Heart left ventricle (tissue), 16 donors: ENCODE measurements at regions not wholly inside any gene's neighbourhood (a gene's known extent, or its start where the extent isn't known, plus 50 kb on each side); places are given as distances from the start of the nearest gene placed in this dataset.
"Not testable (repeated sequence)": the region's sequence is repeated elsewhere in the genome, so short reads cannot be mapped to it uniquely, and the experiment has no call there.

ENCODE experiments used
- ATAC-seq, 4 donors: fragments of 200-7000 bp; cut with Tn5 transposase; one replicate each; pipeline ENCODE4 v1.9.1; 2020 to 2022; ENCODE audit warnings: moderate library complexity in 4 of 4, mild to moderate bottlenecking in 3 of 4, moderate number of reproducible peaks in 1 of 4
- DNase-seq, 5 donors: peaks; one replicate each; pipeline ENCODE4 v3.0.0-alpha.2; 2020
- H3K27ac ChIP-seq, 12 donors: fragments of 200-600 bp; sonication (generic) in 4 of 12; one replicate each; pipeline versions ENCODE4 v1.5.0 to v1.8.0; 2016 to 2022; ENCODE audit warnings: mild to moderate bottlenecking in 2 of 12
- H3K27me3 ChIP-seq, 9 donors: fragments of 200-600 bp; sonication (generic) in 2 of 9; one replicate each; pipeline versions ENCODE4 v1.5.1 to v1.8.0; 2016 to 2022; ENCODE audit warnings: mild to moderate bottlenecking in 3 of 9
- H3K36me3 ChIP-seq, 9 donors: fragments of 200-600 bp; sonication (generic) in 2 of 9; one replicate each; pipeline versions ENCODE4 v1.5.0 to v1.8.0; 2018 to 2022; ENCODE audit warnings: mild to moderate bottlenecking in 2 of 9
- H3K4me1 ChIP-seq, 12 donors: fragments of 200-600 bp; sonication (generic) in 4 of 12; one replicate each; pipeline versions ENCODE4 v1.5.0 to v1.8.0; 2016 to 2022; ENCODE audit warnings: mild to moderate bottlenecking in 3 of 12
- H3K4me3 ChIP-seq, 12 donors: fragments of 200-600 bp; sonication (generic) in 4 of 12; one replicate each; pipeline versions ENCODE4 v1.5.0 to v1.8.0; 2017 to 2022; ENCODE audit warnings: mild to moderate bottlenecking in 9 of 12, moderate library complexity in 4 of 12
- H3K9me3 ChIP-seq, 12 donors: fragments of 200-600 bp; sonication (generic) in 4 of 12; one replicate each; pipeline versions ENCODE4 v1.5.0 to v1.8.0; 2016 to 2022; ENCODE audit warnings: mild to moderate bottlenecking in 1 of 12
- POLR2A ChIP-seq, 2 donors: fragments of 450-650 bp; IDR thresholded peaks; one replicate each; pipeline ENCODE4 v1.6.1; 2017; ENCODE audit warnings: antibody characterized with exemption in 2 of 2, mild to moderate bottlenecking in 2 of 2, moderate library complexity in 2 of 2
- WGBS, 4 donors: extraction: QIAGEN DNeasy Blood & Tissue Kit in 2 of 4; methylation state at CpG; one replicate each; pipeline versions ENCODE4 v1.1.5 to v1.1.7; 2013 to 2018; 5-methylcytosine and 5-hydroxymethylcytosine counted together
- intact Hi-C, 10 donors: fragments of 100-400 bp; cut with DNase I; formaldehyde crosslinking; loops; one replicate each; pipeline versions ENCODE4 v1.11.1 to v1.14.2; 2022
- TF ChIP-seq, protein P1 (sequence below), 12 donors: fragments of 200-600 bp; sonication (generic) in 4 of 12; IDR thresholded peaks; one replicate each; pipeline versions ENCODE4 v1.5.0 to v1.8.0; 2018 to 2022; ENCODE audit warnings: antibody characterized with exemption in 12 of 12, mild to moderate bottlenecking in 5 of 12
- donor health status: ischemic (EF 13 %, LVEDD 7.1; RV severe dilation, severe dysfunction).
- donor health status: healthy with polysubstance abuse.
- donor health status: DM: no; HTN: yes; CAD: no.
- donor health status: DM: no; HTN: no; CAD: no.
- donor health status: ischemic (EF 25% LVEDD 6.9; RV normal size, moderate dysfunction).
- donor health status: ischemic (EF 25% LVEDD 5.7; RV mildly dilated, moderate dysfunction).
- donor health status: healthy.
- donor health status: DM: yes; HTN: yes; CAD: no.
- donor health status: ischemic (EF 35%, LVEDD 5.7; RV mildly dilated, moderate dysfunction).
- donor health status: nonischemic (EF 11% LVEDD 7.7; RV severe dilation, severe dysfunction).
- donor health status: DM: yes; HTN: yes; CAD: no.
- donor health status: PGD.
- donor health status: ischemic (EF 29% LVEDD 5.4; RV normal size, mild dysfunction).
- donor health status: nonischemic (EF 23%, LVEDD 6.1; RV moderate dilation, normal function).

DNA sequence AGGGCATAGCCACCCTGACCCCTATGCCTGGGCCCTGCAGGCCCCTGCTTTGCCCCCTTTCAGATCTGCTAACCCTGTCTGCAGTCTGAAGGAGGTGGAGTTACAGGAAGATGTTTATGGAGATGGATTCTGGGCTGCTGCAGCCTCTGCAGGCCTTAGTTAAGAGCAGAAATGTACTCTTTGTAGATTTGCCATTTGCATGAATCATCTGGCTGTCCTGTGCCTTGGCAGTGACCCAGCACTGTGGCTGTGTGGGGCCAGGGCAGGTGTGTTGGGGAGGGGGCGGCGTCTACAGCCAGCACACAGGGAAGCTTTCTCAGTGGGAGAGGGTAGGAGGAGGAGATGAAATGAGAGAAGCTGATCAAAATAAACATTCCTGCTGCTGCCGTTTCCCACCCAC lies 867.3 kb downstream of the PLA2G4A start:
- no peak for ATAC-seq
- no peak overlapping the region for H3K27ac ChIP-seq
- no peaks in the 10 kb centered on the region for H3K36me3 ChIP-seq
- no peaks in the 10 kb centered on the region for H3K9me3 ChIP-seq
- WGBS, 4 donors = 72 to 88% (median 86%) methylated on average over 3 of the region's 3 CpGs
- intact Hi-C loops = no loop called here
- no peaks in the 10 kb centered on the region for H3K27me3 ChIP-seq
- DNase-seq = no peak
- H3K4me1 ChIP-seq = no peaks in the 10 kb centered on the region
- no peak for TF ChIP-seq POLR2A (IDR thresholded peaks at IDR 0.05)
- TF ChIP-seq, protein P1, sequence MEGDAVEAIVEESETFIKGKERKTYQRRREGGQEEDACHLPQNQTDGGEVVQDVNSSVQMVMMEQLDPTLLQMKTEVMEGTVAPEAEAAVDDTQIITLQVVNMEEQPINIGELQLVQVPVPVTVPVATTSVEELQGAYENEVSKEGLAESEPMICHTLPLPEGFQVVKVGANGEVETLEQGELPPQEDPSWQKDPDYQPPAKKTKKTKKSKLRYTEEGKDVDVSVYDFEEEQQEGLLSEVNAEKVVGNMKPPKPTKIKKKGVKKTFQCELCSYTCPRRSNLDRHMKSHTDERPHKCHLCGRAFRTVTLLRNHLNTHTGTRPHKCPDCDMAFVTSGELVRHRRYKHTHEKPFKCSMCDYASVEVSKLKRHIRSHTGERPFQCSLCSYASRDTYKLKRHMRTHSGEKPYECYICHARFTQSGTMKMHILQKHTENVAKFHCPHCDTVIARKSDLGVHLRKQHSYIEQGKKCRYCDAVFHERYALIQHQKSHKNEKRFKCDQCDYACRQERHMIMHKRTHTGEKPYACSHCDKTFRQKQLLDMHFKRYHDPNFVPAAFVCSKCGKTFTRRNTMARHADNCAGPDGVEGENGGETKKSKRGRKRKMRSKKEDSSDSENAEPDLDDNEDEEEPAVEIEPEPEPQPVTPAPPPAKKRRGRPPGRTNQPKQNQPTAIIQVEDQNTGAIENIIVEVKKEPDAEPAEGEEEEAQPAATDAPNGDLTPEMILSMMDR (IDR thresholded peaks at IDR 0.05) = no peak
- no peak overlapping the region for H3K4me3 ChIP-seq

DNA sequence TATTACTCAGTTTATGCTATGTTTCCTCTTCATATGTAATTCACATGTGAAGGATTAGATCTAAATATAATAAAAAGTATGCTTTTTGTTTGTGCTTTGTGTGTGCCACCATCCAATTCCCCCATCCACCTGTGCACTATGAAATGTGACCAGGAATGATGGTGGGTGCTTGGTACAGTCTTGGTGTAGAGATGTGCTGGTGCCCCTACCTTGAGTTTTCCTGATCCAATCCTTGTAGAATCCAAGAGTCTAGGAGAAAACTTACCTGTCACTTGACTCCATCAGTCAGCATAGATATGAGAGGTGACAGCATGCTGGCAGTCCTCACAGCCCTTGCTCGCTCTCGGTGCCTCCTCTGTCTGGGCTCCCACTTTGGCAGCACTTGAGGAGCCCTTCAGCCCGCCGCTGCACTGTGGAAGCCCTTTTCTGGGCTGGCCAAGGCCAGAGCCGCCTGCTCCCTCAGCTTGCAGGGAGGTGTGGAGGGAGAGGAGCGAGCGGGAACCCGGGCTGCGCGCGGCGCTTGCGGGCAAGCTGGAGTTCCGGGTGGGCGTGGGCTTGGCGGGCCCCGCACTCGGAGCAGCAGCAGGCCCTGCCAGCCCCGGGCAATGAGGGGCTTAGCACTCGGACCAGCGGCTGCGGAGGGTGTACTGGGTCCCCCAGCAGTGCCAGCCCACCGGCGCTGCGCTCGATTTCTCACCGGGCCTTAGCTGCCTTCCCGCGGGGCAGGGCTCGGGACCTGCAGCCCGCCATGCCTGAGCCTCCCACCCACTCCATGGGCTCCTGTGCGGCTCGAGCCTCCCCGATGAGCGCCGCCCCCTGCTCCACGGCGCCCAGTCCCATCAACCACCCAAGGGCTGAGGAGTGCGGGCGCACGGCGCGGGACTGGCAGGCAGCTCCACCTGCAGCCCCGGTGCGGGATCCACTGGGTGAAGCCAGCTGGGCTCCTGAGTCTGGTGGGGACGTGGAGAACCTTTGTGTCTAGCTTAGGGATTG lies 874.7 kb downstream of the PLA2G4A start:
- intact Hi-C loops, H3K36me3 ChIP-seq, ATAC-seq, H3K4me3 ChIP-seq, H3K9me3 ChIP-seq, DNase-seq, H3K4me1 ChIP-seq, H3K27ac ChIP-seq, H3K27me3 ChIP-seq: not testable (repeated sequence)
- 86 to 96% (median 92%) methylated on average over 19 to 43 of the region's 46 CpGs for WGBS, 4 donors

DNA sequence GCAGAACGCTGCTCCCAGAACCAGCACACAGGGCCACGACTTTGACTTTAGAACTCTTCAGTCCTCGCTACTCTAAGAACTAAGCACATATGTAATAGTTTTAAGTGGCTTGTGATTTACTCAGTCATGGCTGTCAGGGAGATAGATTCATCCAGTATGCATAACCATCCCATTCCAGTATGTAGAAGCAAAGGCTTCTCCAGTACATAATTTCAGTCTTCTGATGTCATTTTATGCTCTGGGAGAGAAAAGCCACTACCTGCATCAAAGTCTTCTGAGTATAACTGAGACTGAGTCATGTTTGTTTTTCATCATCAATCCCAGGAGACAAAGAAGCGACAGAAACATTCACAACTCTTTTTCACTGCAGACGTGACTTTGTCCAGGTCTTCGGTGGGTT lies 885.7 kb downstream of the PLA2G4A start:
- ATAC-seq = no peak
- no peak for DNase-seq
- H3K36me3 ChIP-seq = no peaks in the 10 kb centered on the region
- H3K27ac ChIP-seq = no peak overlapping the region
- intact Hi-C loops = loop anchor here in 1 of 10 donors (2.0 kb wide), 1 partner anchor 14 kb away; no protein-coding TSS in a partner anchor
- TF ChIP-seq, protein P1 (IDR thresholded peaks at IDR 0.05) = no peak
- TF ChIP-seq POLR2A (IDR thresholded peaks at IDR 0.05) = no peak
- no peaks in the 10 kb centered on the region for H3K27me3 ChIP-seq
- 78 to 89% (median 83%) methylated on average over 6 of the region's 6 CpGs for WGBS, 4 donors
- H3K9me3 ChIP-seq = no peaks in the 10 kb centered on the region
- H3K4me3 ChIP-seq = no peak overlapping the region
- H3K4me1 ChIP-seq = no peaks in the 10 kb centered on the region

DNA sequence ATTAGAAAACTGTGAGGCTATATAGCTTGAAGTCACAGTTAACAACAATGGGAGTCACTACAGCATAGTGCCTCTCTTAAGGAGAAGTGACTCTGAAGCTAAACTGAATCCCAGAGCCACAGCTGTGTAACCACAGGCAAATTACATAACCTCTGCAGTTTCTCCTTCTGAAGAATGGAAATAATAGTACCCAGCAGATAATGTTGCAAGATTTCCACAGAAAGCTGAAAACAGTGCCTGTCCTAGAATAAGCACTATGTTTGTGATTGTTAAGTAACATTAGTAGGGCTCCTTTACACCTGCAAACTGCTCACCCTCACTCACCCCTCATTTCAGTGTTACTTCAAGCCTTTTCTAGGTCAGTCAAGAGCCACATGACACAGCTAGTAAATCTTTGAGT lies 886.7 kb downstream of the PLA2G4A start:
- TF ChIP-seq, protein P1 (IDR thresholded peaks at IDR 0.05) = no peak
- no peak for TF ChIP-seq POLR2A (IDR thresholded peaks at IDR 0.05)
- H3K9me3 ChIP-seq = no peaks in the 10 kb centered on the region
- H3K27me3 ChIP-seq = no peaks in the 10 kb centered on the region
- no peaks in the 10 kb centered on the region for H3K4me1 ChIP-seq
- DNase-seq (no peak), ATAC-seq (no peak)
- intact Hi-C loops = loop anchor here in 1 of 10 donors (2.0 kb wide), 1 partner anchor 13 kb away; no protein-coding TSS in a partner anchor
- H3K4me3 ChIP-seq = no peak overlapping the region
- no peak overlapping the region for H3K27ac ChIP-seq
- no peaks in the 10 kb centered on the region for H3K36me3 ChIP-seq
